Heart left ventricle (tissue), 13 donors: ENCODE measurements at regions not wholly inside any gene's neighbourhood (a gene's known extent, or its start where the extent isn't known, plus 50 kb on each side); places are given as distances from the start of the nearest gene placed in this dataset.

Source experiments
- CTCF ChIP-seq, 12 donors: fragments of 200-600 bp; sonication (generic) in 4 of 12; IDR thresholded peaks; one replicate each; pipeline versions ENCODE4 v1.5.0 to v1.8.0; 2018 to 2022; ENCODE audit warnings: antibody characterized with exemption in 12 of 12, mild to moderate bottlenecking in 5 of 12
- POLR2A ChIP-seq, 2 donors: fragments of 450-650 bp; IDR thresholded peaks; one replicate each; pipeline ENCODE4 v1.6.1; 2017; ENCODE audit warnings: antibody characterized with exemption in 2 of 2, mild to moderate bottlenecking in 2 of 2, moderate library complexity in 2 of 2
- donor health status: ischemic (EF 13 %, LVEDD 7.1; RV severe dilation, severe dysfunction).
- donor health status: DM: no; HTN: yes; CAD: no.
- donor health status: DM: no; HTN: no; CAD: no.
- donor health status: ischemic (EF 25% LVEDD 6.9; RV normal size, moderate dysfunction).
- donor health status: ischemic (EF 25% LVEDD 5.7; RV mildly dilated, moderate dysfunction).
- donor health status: ischemic (EF 35%, LVEDD 5.7; RV mildly dilated, moderate dysfunction).
- donor health status: nonischemic (EF 11% LVEDD 7.7; RV severe dilation, severe dysfunction).
- donor health status: DM: yes; HTN: yes; CAD: no.
- donor health status: PGD.
- donor health status: ischemic (EF 29% LVEDD 5.4; RV normal size, mild dysfunction).
- donor health status: nonischemic (EF 23%, LVEDD 6.1; RV moderate dilation, normal function).

GRCh38 chr6:153301602-153302001 is 170.5 kb upstream of the RGS17 start:
- TF ChIP-seq CTCF (IDR thresholded peaks at IDR 0.05) (no peak), POLR2A (IDR thresholded peaks at IDR 0.05) (no peak)
